ENCODE measurements at regions not wholly inside any gene's neighbourhood (a gene's known extent, or its start where the extent isn't known, plus 50 kb on each side); places are given as distances from the start of the nearest gene placed in this dataset.

DNA sequence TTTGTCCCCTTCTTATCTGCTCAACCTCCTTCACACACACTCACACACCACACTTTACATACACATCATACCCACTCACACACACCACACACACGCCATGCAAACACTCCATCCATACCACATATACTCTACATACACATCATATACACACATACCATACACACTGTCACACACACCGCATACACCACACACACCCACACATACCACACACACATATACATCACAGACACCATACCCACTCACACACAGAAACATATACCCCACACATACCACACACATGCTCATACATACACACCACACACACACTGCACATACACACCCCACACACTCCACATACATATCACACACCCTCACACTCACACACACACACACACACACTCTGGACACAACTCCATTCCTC is 54.3 kb upstream of the ACP3 start:
- H3K4me3 ChIP-seq (ENCODE audit: low read length), result no peak overlapping the region
- no peaks in the 10 kb centered on the region for H3K4me1 Mint-ChIP-seq
- peaks cover 0 to 3% (median 0%) of the 10 kb centered on the region in 11 donors for H3K9me3 Mint-ChIP-seq
- H3K27ac Mint-ChIP-seq, result no peak overlapping the region
- DNase-seq (no peak), ATAC-seq (no peak)
- ChIA-PET CTCF (no interaction called here), POLR2A (no interaction called here)
- intact Hi-C loops (cut with micrococcal nuclease), result no loop called here
- no peaks in the 10 kb centered on the region for H3K4me1 ChIP-seq (ENCODE audit: control insufficient read depth in 2 of 2, insufficient read depth in 2 of 2, low read length in 2 of 2)
- H3K27me3 ChIP-seq (ENCODE audit: control insufficient read depth in 2 of 2, insufficient read depth in 2 of 2, low read length in 2 of 2), result no peaks in the 10 kb centered on the region
- no peaks in the 10 kb centered on the region for H3K36me3 Mint-ChIP-seq
- H3K27ac ChIP-seq (ENCODE audit: low read depth, low read length), result no peak overlapping the region
- no peaks in the 10 kb centered on the region for H3K36me3 ChIP-seq (ENCODE audit: control insufficient read depth in 2 of 3, insufficient read depth in 3 of 3, low read length in 3 of 3)
- no peaks in the 10 kb centered on the region for H3K9me3 ChIP-seq (ENCODE audit: control insufficient read depth in 2 of 3, low read length in 3 of 3)
- H3K4me3 Mint-ChIP-seq, result no peak overlapping the region
- peaks cover 3 to 24% (median 17%) of the 10 kb centered on the region in 5 donors for H3K27me3 Mint-ChIP-seq

DNA sequence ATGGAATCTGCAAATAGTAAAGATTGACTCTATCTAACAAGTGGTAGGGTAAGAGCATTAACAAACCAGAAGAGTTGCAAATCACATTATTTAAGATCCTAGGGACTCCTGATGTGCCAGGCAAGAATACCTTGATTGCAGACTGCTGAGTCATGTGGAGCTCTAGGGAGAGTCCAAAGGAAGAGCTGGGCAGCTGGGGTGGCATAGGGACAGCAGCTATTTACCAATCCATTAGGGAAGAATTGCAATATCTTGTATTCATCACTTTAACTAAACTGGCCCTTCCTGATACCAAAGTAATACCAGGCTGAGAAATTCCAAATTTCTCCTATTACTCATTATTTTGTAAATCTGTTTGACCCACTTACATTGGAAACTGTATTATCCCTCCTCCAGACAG is 52.2 kb upstream of the ACP3 start:
- ATAC-seq (no peak), DNase-seq (no peak)
- Histone ChIP-seq H3K27ac (ENCODE audit: low read depth, low read length) (no peak overlapping the region), H3K4me1 (ENCODE audit: control insufficient read depth in 2 of 2, insufficient read depth in 2 of 2, low read length in 2 of 2) (no peaks in the 10 kb centered on the region), H3K36me3 (ENCODE audit: control insufficient read depth in 2 of 3, insufficient read depth in 3 of 3, low read length in 3 of 3) (no peaks in the 10 kb centered on the region), H3K27me3 (ENCODE audit: control insufficient read depth in 2 of 2, insufficient read depth in 2 of 2, low read length in 2 of 2) (no peaks in the 10 kb centered on the region), H3K4me3 (ENCODE audit: low read length) (no peak overlapping the region), H3K9me3 (ENCODE audit: control insufficient read depth in 2 of 3, low read length in 3 of 3) (no peaks in the 10 kb centered on the region)
- intact Hi-C loops (cut with micrococcal nuclease), result no loop called here
- H3K36me3 Mint-ChIP-seq, result no peaks in the 10 kb centered on the region
- H3K27ac Mint-ChIP-seq, result no peak overlapping the region
- CTCF ChIA-PET, result no interaction called here
- H3K4me1 Mint-ChIP-seq, result no peaks in the 10 kb centered on the region
- peaks cover 0 to 3% (median 0%) of the 10 kb centered on the region in 11 donors for H3K9me3 Mint-ChIP-seq
- peaks cover 0 to 27% (median 16%) of the 10 kb centered on the region in 5 donors for H3K27me3 Mint-ChIP-seq
- H3K4me3 Mint-ChIP-seq, result no peak overlapping the region
- POLR2A ChIA-PET, result no interaction called here

DNA sequence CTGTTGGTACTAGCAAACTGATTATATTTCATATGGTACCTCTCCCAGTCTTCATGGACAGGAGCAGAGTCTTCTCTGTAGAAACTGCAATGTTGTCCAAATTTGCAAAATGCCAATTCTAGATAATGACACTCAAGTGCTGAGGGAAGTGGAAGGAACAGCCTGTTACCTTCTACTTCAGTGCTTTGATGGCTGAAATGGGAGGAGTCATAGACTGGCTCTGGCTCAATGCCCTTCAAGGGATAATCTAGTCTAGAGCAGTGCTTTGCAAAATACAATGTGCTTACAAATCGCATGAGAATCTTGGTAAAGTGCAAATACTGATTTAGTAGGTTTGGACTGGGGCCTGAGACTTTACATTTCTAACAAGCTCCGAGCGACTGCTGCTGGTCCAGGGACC is 51.7 kb upstream of the ACP3 start:
- Mint-ChIP-seq H3K36me3 (no peaks in the 10 kb centered on the region), H3K4me1 (no peaks in the 10 kb centered on the region)
- intact Hi-C loops (cut with micrococcal nuclease), result no loop called here

DNA sequence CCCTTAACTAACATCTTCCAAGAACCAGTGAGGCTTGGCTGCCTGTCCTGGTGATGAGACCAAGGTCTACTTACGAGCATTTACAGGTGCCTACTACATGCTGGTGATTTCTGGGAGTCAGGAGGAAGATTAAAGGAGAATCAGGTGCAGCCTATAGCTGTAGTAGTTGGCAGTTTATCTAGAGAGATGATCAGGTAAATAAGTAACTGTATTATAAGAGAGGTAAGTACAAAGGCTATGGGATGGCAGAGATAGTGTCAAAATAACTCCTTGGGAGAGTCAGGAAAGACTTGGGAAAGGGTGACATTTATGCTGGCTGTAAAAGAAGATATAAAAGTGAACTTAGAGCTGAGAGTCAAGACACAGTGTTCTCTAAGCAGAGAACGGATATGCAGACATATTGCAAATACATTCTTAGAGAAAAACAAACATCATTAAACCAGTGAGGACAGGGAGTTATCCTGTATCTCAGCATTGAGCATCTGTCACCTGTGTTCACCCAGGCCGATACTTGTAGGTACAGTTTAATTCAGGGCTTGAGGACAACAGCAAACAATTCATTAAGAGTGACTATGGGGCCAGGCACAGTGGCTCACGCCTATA is 49.7 kb upstream of the ACP3 start:
- no peaks in the 10 kb centered on the region for H3K4me1 Mint-ChIP-seq
- ChIA-PET POLR2A (no interaction called here), CTCF (no interaction called here)
- no peak for ATAC-seq
- Histone ChIP-seq H3K9me3 (ENCODE audit: control insufficient read depth in 2 of 3, low read length in 3 of 3) (no peaks in the 10 kb centered on the region), H3K4me3 (ENCODE audit: low read length) (no peak overlapping the region), H3K36me3 (ENCODE audit: control insufficient read depth in 2 of 3, insufficient read depth in 3 of 3, low read length in 3 of 3) (no peaks in the 10 kb centered on the region), H3K4me1 (ENCODE audit: control insufficient read depth in 2 of 2, insufficient read depth in 2 of 2, low read length in 2 of 2) (no peaks in the 10 kb centered on the region), H3K27me3 (ENCODE audit: control insufficient read depth in 2 of 2, insufficient read depth in 2 of 2, low read length in 2 of 2) (no peaks in the 10 kb centered on the region), H3K27ac (ENCODE audit: low read depth, low read length) (no peak overlapping the region)
- no peak for DNase-seq
- no peak overlapping the region for H3K4me3 Mint-ChIP-seq
- peaks cover 0 to 3% (median 0%) of the 10 kb centered on the region in 11 donors for H3K9me3 Mint-ChIP-seq
- H3K27ac Mint-ChIP-seq, result no peak overlapping the region
- H3K27me3 Mint-ChIP-seq, result peaks cover 0 to 32% (median 17%) of the 10 kb centered on the region in 5 donors
- intact Hi-C loops (cut with micrococcal nuclease), result no loop called here
- H3K36me3 Mint-ChIP-seq, result no peaks in the 10 kb centered on the region

More for the DNA sequence above, 51.7 kb upstream of the ACP3 start:
- no peak overlapping the region for H3K4me3 Mint-ChIP-seq
- ChIA-PET POLR2A (no interaction called here), CTCF (no interaction called here)
- no peak overlapping the region for H3K27ac ChIP-seq (ENCODE audit: low read depth, low read length)
- ATAC-seq (no peak), DNase-seq (no peak)
- peaks cover 0 to 3% (median 0%) of the 10 kb centered on the region in 11 donors for H3K9me3 Mint-ChIP-seq
- no peaks in the 10 kb centered on the region for H3K36me3 ChIP-seq (ENCODE audit: control insufficient read depth in 2 of 3, insufficient read depth in 3 of 3, low read length in 3 of 3)
- H3K4me1 ChIP-seq (ENCODE audit: control insufficient read depth in 2 of 2, insufficient read depth in 2 of 2, low read length in 2 of 2), result no peaks in the 10 kb centered on the region
- H3K9me3 ChIP-seq (ENCODE audit: control insufficient read depth in 2 of 3, low read length in 3 of 3), result no peaks in the 10 kb centered on the region
- H3K27me3 ChIP-seq (ENCODE audit: control insufficient read depth in 2 of 2, insufficient read depth in 2 of 2, low read length in 2 of 2), result no peaks in the 10 kb centered on the region
- peaks cover 0 to 31% (median 16%) of the 10 kb centered on the region in 5 donors for H3K27me3 Mint-ChIP-seq
- H3K4me3 ChIP-seq (ENCODE audit: low read length), result no peak overlapping the region
- H3K27ac Mint-ChIP-seq, result no peak overlapping the region

Measured in naive thymus-derived CD4-positive, alpha-beta T cell (primary cell).